Esophagus (tissue), 2 donors: ENCODE measurements at regions not wholly inside any gene's neighbourhood (a gene's known extent, or its start where the extent isn't known, plus 50 kb on each side); places are given as distances from the start of the nearest gene placed in this dataset.
A peak's percentile ranks its signal among the peaks of the same experiment; 100 is the strongest.

Experiments used
- H3K27ac ChIP-seq, 2 donors: one replicate each; pipeline ENCODE4 v1.5.1; 2013; ENCODE audit warnings: low read depth in 2 of 2, mild to moderate bottlenecking in 2 of 2, inconsistent platforms in 1 of 2, low read length in 1 of 2, moderate library complexity in 1 of 2
- H3K27me3 ChIP-seq, 2 donors: one replicate each; pipeline ENCODE4 v1.6.1; 2013; ENCODE audit warnings: low read length in 2 of 2, control low read depth in 1 of 2, mild to moderate bottlenecking in 1 of 2; ENCODE audit not compliant: insufficient read depth in 2 of 2, control insufficient read depth in 1 of 2
- H3K36me3 ChIP-seq, 2 donors: one replicate each; pipeline ENCODE4 v1.6.1; 2013; ENCODE audit warnings: low read length in 1 of 2; ENCODE audit not compliant: control insufficient read depth in 2 of 2, insufficient read depth in 2 of 2
- H3K4me1 ChIP-seq, 2 donors: one replicate each; pipeline ENCODE4 v1.6.1; 2013; ENCODE audit warnings: low read length in 1 of 2; ENCODE audit not compliant: control insufficient read depth in 2 of 2, insufficient read depth in 2 of 2
- H3K4me3 ChIP-seq, 2 donors: one replicate each; pipeline ENCODE4 v1.5.1; 2013; ENCODE audit warnings: low read length in 2 of 2, mild to moderate bottlenecking in 2 of 2, low read depth in 1 of 2, moderate library complexity in 1 of 2
- H3K9me3 ChIP-seq, 2 donors: one replicate each; pipeline ENCODE4 v1.6.1; 2013; ENCODE audit warnings: mild to moderate bottlenecking in 2 of 2, low read depth in 1 of 2, low read length in 1 of 2, moderate library complexity in 1 of 2; ENCODE audit not compliant: control insufficient read depth in 2 of 2, insufficient read depth in 1 of 2
- WGBS, 2 donors: extraction: QIAGEN DNeasy Blood & Tissue Kit; methylation state at CpG; one replicate each; pipeline ENCODE4 v1.1.7; 2013; 5-methylcytosine and 5-hydroxymethylcytosine counted together
- donor health status: healthy with polysubstance abuse.
- donor health status: Bipolar disorder and iron deficiency.

GRCh38 chr4:59818656-59819055, 1381.5 kb upstream of the ADGRL3 start:
- Histone ChIP-seq H3K27ac (no peak overlapping the region), H3K4me3 (peak overlapping the region in 1 of 2 donors; percentile 11), H3K9me3 (no peaks in the 10 kb centered on the region), H3K36me3 (no peaks in the 10 kb centered on the region), H3K4me1 (no peaks in the 10 kb centered on the region), H3K27me3 (no peaks in the 10 kb centered on the region)
- WGBS, 2 donors, result 61 to 64% methylated on average over 7 of the region's 7 CpGs

- Histone ChIP-seq H3K27me3 (no peaks in the 10 kb centered on the region), H3K27ac (no peak overlapping the region), H3K4me1 (no peaks in the 10 kb centered on the region), H3K36me3 (no peaks in the 10 kb centered on the region), H3K9me3 (no peaks in the 10 kb centered on the region), H3K4me3 (no peak overlapping the region)
- WGBS, 2 donors, result 54 to 57% methylated on average over 2 of the region's 2 CpGs
Measured at GRCh38 chr4:59823311-59823710, 1376.8 kb upstream of the ADGRL3 start.

GRCh38 chr4:59825104-59825503, 1375.0 kb upstream of the ADGRL3 start:
- 74 to 75% methylated on average over 6 of the region's 6 CpGs for WGBS, 2 donors
- no peak overlapping the region for H3K4me3 ChIP-seq
- H3K36me3 ChIP-seq, result no peaks in the 10 kb centered on the region
- no peaks in the 10 kb centered on the region for H3K27me3 ChIP-seq
- H3K9me3 ChIP-seq, result no peaks in the 10 kb centered on the region
- H3K4me1 ChIP-seq, result no peaks in the 10 kb centered on the region
- H3K27ac ChIP-seq, result no peak overlapping the region

GRCh38 chr4:59831746-59832145, 1368.4 kb upstream of the ADGRL3 start:
- Histone ChIP-seq H3K27me3 (no peaks in the 10 kb centered on the region), H3K27ac (no peak overlapping the region), H3K36me3 (no peaks in the 10 kb centered on the region), H3K9me3 (no peaks in the 10 kb centered on the region), H3K4me3 (no peak overlapping the region), H3K4me1 (no peaks in the 10 kb centered on the region)
- WGBS, 2 donors, result 74 to 88% methylated on average over 2 of the region's 2 CpGs

- no peaks in the 10 kb centered on the region for H3K27me3 ChIP-seq
- no peak overlapping the region for H3K4me3 ChIP-seq
- H3K36me3 ChIP-seq, result no peaks in the 10 kb centered on the region
- no peaks in the 10 kb centered on the region for H3K9me3 ChIP-seq
- no peaks in the 10 kb centered on the region for H3K4me1 ChIP-seq
- no peak overlapping the region for H3K27ac ChIP-seq
Measured at GRCh38 chr4:59834943-59835342, 1365.2 kb upstream of the ADGRL3 start.

- H3K27ac ChIP-seq, result no peak overlapping the region
- no peaks in the 10 kb centered on the region for H3K9me3 ChIP-seq
- no peaks in the 10 kb centered on the region for H3K36me3 ChIP-seq
- 75 to 86% methylated on average over 1 of the region's 1 CpG for WGBS, 2 donors
- H3K4me1 ChIP-seq, result no peaks in the 10 kb centered on the region
- no peaks in the 10 kb centered on the region for H3K27me3 ChIP-seq
- H3K4me3 ChIP-seq, result no peak overlapping the region
Measured at GRCh38 chr4:59837751-59838150, 1362.4 kb upstream of the ADGRL3 start.

GRCh38 chr4:59838236-59838635, 1361.9 kb upstream of the ADGRL3 start:
- H3K27ac ChIP-seq, result no peak overlapping the region
- H3K4me1 ChIP-seq, result no peaks in the 10 kb centered on the region
- no peaks in the 10 kb centered on the region for H3K36me3 ChIP-seq
- WGBS, 2 donors, result 95% methylated on average over 3 of the region's 3 CpGs
- no peaks in the 10 kb centered on the region for H3K27me3 ChIP-seq
- no peaks in the 10 kb centered on the region for H3K9me3 ChIP-seq
- no peak overlapping the region for H3K4me3 ChIP-seq

- H3K9me3 ChIP-seq, result no peaks in the 10 kb centered on the region
- no peak overlapping the region for H3K27ac ChIP-seq
- no peak overlapping the region for H3K4me3 ChIP-seq
- H3K4me1 ChIP-seq, result no peaks in the 10 kb centered on the region
- WGBS, 2 donors, result 38 to 43% methylated on average over 1 of the region's 1 CpG
- H3K36me3 ChIP-seq, result no peaks in the 10 kb centered on the region
- no peaks in the 10 kb centered on the region for H3K27me3 ChIP-seq
Measured at GRCh38 chr4:59841698-59842097, 1358.4 kb upstream of the ADGRL3 start.

- Histone ChIP-seq H3K4me3 (no peak overlapping the region), H3K9me3 (no peaks in the 10 kb centered on the region), H3K4me1 (no peaks in the 10 kb centered on the region), H3K27me3 (no peaks in the 10 kb centered on the region), H3K36me3 (no peaks in the 10 kb centered on the region), H3K27ac (no peak overlapping the region)
- WGBS, 2 donors, result 60 to 71% methylated on average over 2 of the region's 2 CpGs
Measured at GRCh38 chr4:59848457-59848856, 1351.7 kb upstream of the ADGRL3 start.

GRCh38 chr4:59855630-59856352, 1344.3 kb upstream of the ADGRL3 start:
- 88% methylated on average over 18 of the region's 18 CpGs for WGBS, 2 donors
- H3K4me3 ChIP-seq, result no peak overlapping the region
- H3K27ac ChIP-seq, result no peak overlapping the region
- H3K9me3 ChIP-seq, result peaks cover 0 to 9% of the 10 kb centered on the region in 2 donors
- no peaks in the 10 kb centered on the region for H3K27me3 ChIP-seq
- no peaks in the 10 kb centered on the region for H3K4me1 ChIP-seq
- no peaks in the 10 kb centered on the region for H3K36me3 ChIP-seq
